Gastroesophageal sphincter (tissue), 3 donors: ENCODE measurements at regions not wholly inside any gene's neighbourhood (a gene's known extent, or its start where the extent isn't known, plus 50 kb on each side); places are given as distances from the start of the nearest gene placed in this dataset.

Experiments
- CTCF ChIP-seq, 4 experiments: fragments of 200-600 bp in 2 of 4; fragments of 450-650 bp in 2 of 4; sonication (generic) in 1 of 4; IDR thresholded peaks; one replicate each; pipeline ENCODE4 v1.5.1; 2017 to 2019; ENCODE audit warnings: antibody characterized with exemption in 4 of 4, mild to moderate bottlenecking in 2 of 4, moderate library complexity in 2 of 4
- POLR2A ChIP-seq, 2 donors: fragments of 450-650 bp; IDR thresholded peaks; one replicate each; pipeline ENCODE4 v1.6.1; 2017; ENCODE audit warnings: antibody characterized with exemption in 2 of 2, mild to moderate bottlenecking in 2 of 2, moderate library complexity in 1 of 2
- POLR2AphosphoS5 ChIP-seq: sonication (generic); formaldehyde crosslinking; IDR thresholded peaks from one replicate; pipeline ENCODE4 v1.6.1; 2017; ENCODE audit warnings: antibody characterized with exemption

GRCh38 chr6:9620687-9621086 lies 794.2 kb downstream of the TFAP2A start:
- TF ChIP-seq POLR2A (IDR thresholded peaks at IDR 0.05) (no peak), CTCF (IDR thresholded peaks at IDR 0.05) (no peak), POLR2AphosphoS5 (no peak)
